ENCODE measurements at regions not wholly inside any gene's neighbourhood (a gene's known extent, or its start where the extent isn't known, plus 50 kb on each side); places are given as distances from the start of the nearest gene placed in this dataset.

- no peak overlapping the region for H2AFZ ChIP-seq (ENCODE audit: low read depth)
- no peaks in the 10 kb centered on the region for H3K4me1 ChIP-seq (ENCODE audit: low read depth, poor library complexity, severe bottlenecking)
- H3K4me3 ChIP-seq (IDR thresholded peaks at IDR 0.05; ENCODE audit: insufficient read depth, low read depth, low read length), result no peak overlapping the region
- no peaks in the 10 kb centered on the region for H3K27me3 ChIP-seq (ENCODE audit: insufficient read depth, low read depth)
- H3K79me2 ChIP-seq (ENCODE audit: insufficient read depth, low read depth), result no peaks in the 10 kb centered on the region
- no peak for TF ChIP-seq CTCF (conservative IDR thresholded peaks at IDR 0.05; ENCODE audit: low read depth, low read length)
- no peak overlapping the region for H3K27ac ChIP-seq
- no peak overlapping the region for H3K9ac ChIP-seq
- no peaks in the 10 kb centered on the region for H3K36me3 ChIP-seq (ENCODE audit: insufficient read depth)
- no peak overlapping the region for H3K4me2 ChIP-seq
- no peaks in the 10 kb centered on the region for H4K20me1 ChIP-seq (ENCODE audit: insufficient read depth)
Measured at GRCh38 chr5:27140831-27141230, 102.4 kb upstream of the CDH9 start.

GRCh38 chr5:27130587-27130986 is 92.2 kb upstream of the CDH9 start:
- H3K27me3 ChIP-seq (ENCODE audit: insufficient read depth, low read depth), result no peaks in the 10 kb centered on the region

GRCh38 chr5:27129926-27130325 is 91.5 kb upstream of the CDH9 start:
- Histone ChIP-seq H3K4me1 (ENCODE audit: low read depth, poor library complexity, severe bottlenecking) (peaks cover 10% of the 10 kb centered on the region), H3K4me2 (no peak overlapping the region), H3K4me3 (IDR thresholded peaks at IDR 0.05; ENCODE audit: insufficient read depth, low read depth, low read length) (no peak overlapping the region), H3K27me3 (ENCODE audit: insufficient read depth, low read depth) (no peaks in the 10 kb centered on the region), H3K9ac (no peak overlapping the region), H2AFZ (ENCODE audit: low read depth) (no peak overlapping the region), H3K36me3 (ENCODE audit: insufficient read depth) (no peaks in the 10 kb centered on the region), H3K79me2 (ENCODE audit: insufficient read depth, low read depth) (no peaks in the 10 kb centered on the region), H3K27ac (no peak overlapping the region), H4K20me1 (ENCODE audit: insufficient read depth) (no peaks in the 10 kb centered on the region)
- no peak for TF ChIP-seq CTCF (conservative IDR thresholded peaks at IDR 0.05; ENCODE audit: low read depth, low read length)

More at GRCh38 chr5:27130587-27130986, 92.2 kb upstream of the CDH9 start:
- TF ChIP-seq CTCF (conservative IDR thresholded peaks at IDR 0.05; ENCODE audit: low read depth, low read length), result no peak
- H3K4me3 ChIP-seq (IDR thresholded peaks at IDR 0.05; ENCODE audit: insufficient read depth, low read depth, low read length), result no peak overlapping the region
- no peaks in the 10 kb centered on the region for H3K36me3 ChIP-seq (ENCODE audit: insufficient read depth)
- no peak overlapping the region for H3K9ac ChIP-seq
- H4K20me1 ChIP-seq (ENCODE audit: insufficient read depth), result no peaks in the 10 kb centered on the region
- H3K79me2 ChIP-seq (ENCODE audit: insufficient read depth, low read depth), result no peaks in the 10 kb centered on the region
- no peak overlapping the region for H3K4me2 ChIP-seq
- H2AFZ ChIP-seq (ENCODE audit: low read depth), result no peak overlapping the region
- H3K27ac ChIP-seq, result no peak overlapping the region
- peaks cover 3% of the 10 kb centered on the region for H3K4me1 ChIP-seq (ENCODE audit: low read depth, poor library complexity, severe bottlenecking)

- Histone ChIP-seq H3K4me3 (IDR thresholded peaks at IDR 0.05; ENCODE audit: insufficient read depth, low read depth, low read length) (no peak overlapping the region), H3K4me1 (ENCODE audit: low read depth, poor library complexity, severe bottlenecking) (peaks cover 17% of the 10 kb centered on the region), H3K27ac (no peak overlapping the region), H3K9ac (no peak overlapping the region), H3K4me2 (no peak overlapping the region), H3K27me3 (ENCODE audit: insufficient read depth, low read depth) (no peaks in the 10 kb centered on the region), H2AFZ (ENCODE audit: low read depth) (no peak overlapping the region), H4K20me1 (ENCODE audit: insufficient read depth) (no peaks in the 10 kb centered on the region), H3K36me3 (ENCODE audit: insufficient read depth) (no peaks in the 10 kb centered on the region), H3K79me2 (ENCODE audit: insufficient read depth, low read depth) (no peaks in the 10 kb centered on the region)
- no peak for TF ChIP-seq CTCF (conservative IDR thresholded peaks at IDR 0.05; ENCODE audit: low read depth, low read length)
Measured at GRCh38 chr5:27125856-27126255, 87.5 kb upstream of the CDH9 start.
